ENCODE measurements at regions not wholly inside any gene's neighbourhood (a gene's known extent, or its start where the extent isn't known, plus 50 kb on each side); places are given as distances from the start of the nearest gene placed in this dataset.

DNA sequence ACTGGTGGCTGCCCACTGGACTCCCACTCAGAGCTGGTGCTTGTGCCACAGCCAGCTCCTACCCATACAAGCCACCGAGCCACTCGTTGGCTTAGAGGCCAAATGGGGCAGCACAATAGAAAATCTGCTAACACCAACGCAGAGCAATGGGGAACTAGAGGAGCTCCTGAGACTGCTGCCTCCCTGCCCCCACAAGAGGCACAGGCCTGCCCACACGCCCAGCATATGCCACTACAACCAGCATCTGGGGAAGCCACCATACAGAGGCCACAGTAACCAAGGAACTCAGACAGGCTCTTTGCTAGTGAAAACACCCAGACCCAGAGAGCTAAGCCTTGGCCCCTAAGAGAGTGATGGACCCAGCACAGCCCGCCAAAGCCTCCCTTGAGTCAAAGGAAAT, 231.2 kb upstream of the RAB6C start:
- TF ChIP-seq POLR2A (IDR thresholded peaks at IDR 0.05), result no peak
- TF ChIP-seq, protein P1, sequence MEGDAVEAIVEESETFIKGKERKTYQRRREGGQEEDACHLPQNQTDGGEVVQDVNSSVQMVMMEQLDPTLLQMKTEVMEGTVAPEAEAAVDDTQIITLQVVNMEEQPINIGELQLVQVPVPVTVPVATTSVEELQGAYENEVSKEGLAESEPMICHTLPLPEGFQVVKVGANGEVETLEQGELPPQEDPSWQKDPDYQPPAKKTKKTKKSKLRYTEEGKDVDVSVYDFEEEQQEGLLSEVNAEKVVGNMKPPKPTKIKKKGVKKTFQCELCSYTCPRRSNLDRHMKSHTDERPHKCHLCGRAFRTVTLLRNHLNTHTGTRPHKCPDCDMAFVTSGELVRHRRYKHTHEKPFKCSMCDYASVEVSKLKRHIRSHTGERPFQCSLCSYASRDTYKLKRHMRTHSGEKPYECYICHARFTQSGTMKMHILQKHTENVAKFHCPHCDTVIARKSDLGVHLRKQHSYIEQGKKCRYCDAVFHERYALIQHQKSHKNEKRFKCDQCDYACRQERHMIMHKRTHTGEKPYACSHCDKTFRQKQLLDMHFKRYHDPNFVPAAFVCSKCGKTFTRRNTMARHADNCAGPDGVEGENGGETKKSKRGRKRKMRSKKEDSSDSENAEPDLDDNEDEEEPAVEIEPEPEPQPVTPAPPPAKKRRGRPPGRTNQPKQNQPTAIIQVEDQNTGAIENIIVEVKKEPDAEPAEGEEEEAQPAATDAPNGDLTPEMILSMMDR (IDR thresholded peaks at IDR 0.05), result no peak

Data from lower leg skin (tissue), 3 donors.